LNCaP clone FGC (cell line): ENCODE measurements at regions not wholly inside any gene's neighbourhood (a gene's known extent, or its start where the extent isn't known, plus 50 kb on each side); places are given as distances from the start of the nearest gene placed in this dataset.

Experiments used
- DNase-seq: peaks from one replicate; pipeline ENCODE4 v3.0.0-alpha.2; 2011; ENCODE audit warnings: low read depth
- H3K4me3 ChIP-seq: 2 replicates; pipeline ENCODE4 v1.5.1; 2011; ENCODE audit warnings: mild to moderate bottlenecking, low read depth, low read length, control low read depth
- CTCF ChIP-seq: IDR thresholded peaks from 2 replicates; pipeline ENCODE4 v1.5.1; 2012; ENCODE audit warnings: mild to moderate bottlenecking; ENCODE audit not compliant: control insufficient read depth, insufficient read depth; ENCODE audit errors: extremely low read depth

GRCh38 chr4:26150948-26151347 lies 169.9 kb upstream of the RBPJ start:
- no peak for DNase-seq
- no peak for TF ChIP-seq CTCF
- no peak overlapping the region for H3K4me3 ChIP-seq

- TF ChIP-seq CTCF: no peak
- DNase-seq: no peak
- no peak overlapping the region for H3K4me3 ChIP-seq
Observed at GRCh38 chr4:26151615-26152014, 169.2 kb upstream of the RBPJ start.

GRCh38 chr4:26152056-26152455 lies 168.8 kb upstream of the RBPJ start:
- no peak for DNase-seq
- no peak overlapping the region for H3K4me3 ChIP-seq
- TF ChIP-seq CTCF: no peak

GRCh38 chr4:26157541-26157940 lies 163.3 kb upstream of the RBPJ start:
- no peak for DNase-seq
- no peak overlapping the region for H3K4me3 ChIP-seq
- TF ChIP-seq CTCF: no peak

- no peak for TF ChIP-seq CTCF
- H3K4me3 ChIP-seq: no peak overlapping the region
- no peak for DNase-seq
Observed at GRCh38 chr4:26160591-26160990, 160.2 kb upstream of the RBPJ start.

GRCh38 chr4:26161030-26161824 lies 159.6 kb upstream of the RBPJ start:
- H3K4me3 ChIP-seq: no peak overlapping the region
- peak; percentile 41 for TF ChIP-seq CTCF
- no peak for DNase-seq

GRCh38 chr4:26162101-26162500 lies 158.7 kb upstream of the RBPJ start:
- no peak for DNase-seq
- H3K4me3 ChIP-seq: no peak overlapping the region
- TF ChIP-seq CTCF: no peak
